ENCODE measurements at regions not wholly inside any gene's neighbourhood (a gene's known extent, or its start where the extent isn't known, plus 50 kb on each side); places are given as distances from the start of the nearest gene placed in this dataset.

GRCh38 chr11:122248939-122249338 is 132.9 kb upstream of the BLID start:
- Mint-ChIP-seq H3K27ac (no peak overlapping the region), H3K4me1 (peaks cover 34% of the 10 kb centered on the region), H3K4me3 (no peak overlapping the region), H3K9me3 (no peaks in the 10 kb centered on the region), H3K36me3 (peaks cover 14% of the 10 kb centered on the region), H3K27me3 (ENCODE audit: insufficient read depth, low read depth) (no peaks in the 10 kb centered on the region)
- Histone ChIP-seq H4K20me1 (ENCODE audit: low read depth) (no peaks in the 10 kb centered on the region), H3K27me3 (no peaks in the 10 kb centered on the region), H3K27ac (no peak overlapping the region), H3K9me3 (ENCODE audit: low read depth) (no peaks in the 10 kb centered on the region), H3K4me3 (no peak overlapping the region), H3K9ac (no peak overlapping the region), H2AFZ (replicated peaks) (no peak overlapping the region), H3K36me3 (no peaks in the 10 kb centered on the region), H3F3A (ENCODE audit: low read depth) (no peaks in the 10 kb centered on the region), H3K4me1 (peaks cover 21% of the 10 kb centered on the region), H3K4me2 (no peak overlapping the region), H3K79me2 (ENCODE audit: low read depth) (no peaks in the 10 kb centered on the region)
- DNase-seq (ENCODE audit: low spot score): no peak
- TF ChIP-seq EZH2 (IDR thresholded peaks at IDR 0.05): no peak
- TF ChIP-seq EZH2phosphoT487 (IDR thresholded peaks at IDR 0.05): no peak
- TF ChIP-seq CTCF (IDR thresholded peaks at IDR 0.05): no peak

GRCh38 chr11:122248131-122248530 is 132.1 kb upstream of the BLID start:
- no peak overlapping the region for H3K27ac ChIP-seq
- Mint-ChIP-seq H3K4me1 (peaks cover 28% of the 10 kb centered on the region), H3K27ac (no peak overlapping the region), H3K4me3 (no peak overlapping the region), H3K9me3 (no peaks in the 10 kb centered on the region), H3K27me3 (ENCODE audit: insufficient read depth, low read depth) (no peaks in the 10 kb centered on the region), H3K36me3 (peaks cover 16% of the 10 kb centered on the region)
- no peaks in the 10 kb centered on the region for H3F3A ChIP-seq (ENCODE audit: low read depth)
- H3K4me1 ChIP-seq: peaks cover 13% of the 10 kb centered on the region
- DNase-seq (ENCODE audit: low spot score): no peak
- no peaks in the 10 kb centered on the region for H3K36me3 ChIP-seq
- H2AFZ ChIP-seq (replicated peaks): no peak overlapping the region
- H3K9me3 ChIP-seq (ENCODE audit: low read depth): no peaks in the 10 kb centered on the region
- TF ChIP-seq EZH2 (IDR thresholded peaks at IDR 0.05): no peak
- TF ChIP-seq EZH2phosphoT487 (IDR thresholded peaks at IDR 0.05): no peak
- no peak for TF ChIP-seq CTCF (IDR thresholded peaks at IDR 0.05)
- no peaks in the 10 kb centered on the region for H3K27me3 ChIP-seq
- no peak overlapping the region for H3K9ac ChIP-seq
- no peaks in the 10 kb centered on the region for H3K79me2 ChIP-seq (ENCODE audit: low read depth)
- no peak overlapping the region for H3K4me3 ChIP-seq
- no peaks in the 10 kb centered on the region for H4K20me1 ChIP-seq (ENCODE audit: low read depth)
- no peak overlapping the region for H3K4me2 ChIP-seq

- Mint-ChIP-seq H3K36me3 (peaks cover 21% of the 10 kb centered on the region), H3K9me3 (no peaks in the 10 kb centered on the region), H3K27me3 (ENCODE audit: insufficient read depth, low read depth) (peaks cover 2% of the 10 kb centered on the region), H3K4me1 (peaks cover 20% of the 10 kb centered on the region), H3K4me3 (no peak overlapping the region), H3K27ac (no peak overlapping the region)
- no peaks in the 10 kb centered on the region for H3F3A ChIP-seq (ENCODE audit: low read depth)
- TF ChIP-seq EZH2phosphoT487 (IDR thresholded peaks at IDR 0.05) (no peak), EZH2 (IDR thresholded peaks at IDR 0.05) (no peak), CTCF (IDR thresholded peaks at IDR 0.05) (no peak)
- no peaks in the 10 kb centered on the region for H3K36me3 ChIP-seq
- H3K4me2 ChIP-seq: no peak overlapping the region
- no peaks in the 10 kb centered on the region for H3K79me2 ChIP-seq (ENCODE audit: low read depth)
- peaks cover 10% of the 10 kb centered on the region for H3K4me1 ChIP-seq
- H4K20me1 ChIP-seq (ENCODE audit: low read depth): no peaks in the 10 kb centered on the region
- no peak overlapping the region for H3K4me3 ChIP-seq
- no peaks in the 10 kb centered on the region for H3K9me3 ChIP-seq (ENCODE audit: low read depth)
- no peak overlapping the region for H3K9ac ChIP-seq
- H3K27ac ChIP-seq: no peak overlapping the region
- H3K27me3 ChIP-seq: no peaks in the 10 kb centered on the region
- H2AFZ ChIP-seq (replicated peaks): no peak overlapping the region
- no peak for DNase-seq (ENCODE audit: low spot score)
Measured at GRCh38 chr11:122246874-122247273, 130.9 kb upstream of the BLID start.
